Calu3 (cell line): ENCODE measurements at regions not wholly inside any gene's neighbourhood (a gene's known extent, or its start where the extent isn't known, plus 50 kb on each side); places are given as distances from the start of the nearest gene placed in this dataset.

Experiments used
- BruUV-seq: library from RNA; stranded (reverse); fragments of 400-500 nt; replicated peaks from 2 replicates; lab custom pipeline; 2021; lab: Mats Ljungman, UMichigan
- CTCF ChIA-PET: fragments of 300-600 bp; sonication (Branson Sonifier 250); formaldehyde crosslinking; loops from one replicate; lab custom pipeline; 2022; ENCODE audit warnings: antibody characterized with exemption; lab: Charles Lee
- DNase-seq: peaks from one replicate; pipeline ENCODE4 v3.0.0; 2022
- H3K27ac Mint-ChIP-seq: one replicate; pipeline ENCODE4 v1.8.0; 2022; ENCODE audit warnings: mixed read lengths; ENCODE audit not compliant: unreplicated experiment
- H3K27me3 Mint-ChIP-seq: one replicate; pipeline ENCODE4 v1.8.0; 2022; ENCODE audit warnings: mixed read lengths; ENCODE audit not compliant: unreplicated experiment
- H3K36me3 Mint-ChIP-seq: one replicate; pipeline ENCODE4 v1.8.0; 2022; ENCODE audit warnings: mild to moderate bottlenecking, moderate library complexity, mixed read lengths; ENCODE audit not compliant: insufficient read depth, unreplicated experiment
- H3K4me1 Mint-ChIP-seq: one replicate; pipeline ENCODE4 v1.8.0; 2022; ENCODE audit warnings: mild to moderate bottlenecking, low read depth, mixed read lengths; ENCODE audit not compliant: unreplicated experiment
- H3K4me3 Mint-ChIP-seq: one replicate; pipeline ENCODE4 v1.8.0; 2022; ENCODE audit warnings: mild to moderate bottlenecking, low read depth, moderate library complexity, mixed read lengths; ENCODE audit not compliant: unreplicated experiment
- H3K9me3 Mint-ChIP-seq: one replicate; pipeline ENCODE4 v1.8.0; 2022; ENCODE audit warnings: low read depth, mixed read lengths; ENCODE audit not compliant: unreplicated experiment
- intact Hi-C: fragments of 100-400 bp; cut with micrococcal nuclease; formaldehyde crosslinking; loops from one replicate; pipeline ENCODE4 v1.10.0; 2022; ENCODE audit not compliant: unreplicated experiment
- TF ChIP-seq, protein P1 (sequence below): fragments of 200-600 bp; IDR thresholded peaks from one replicate; pipeline ENCODE4 v1.8.0; 2022; ENCODE audit warnings: antibody characterized with exemption; ENCODE audit not compliant: unreplicated experiment

DNA sequence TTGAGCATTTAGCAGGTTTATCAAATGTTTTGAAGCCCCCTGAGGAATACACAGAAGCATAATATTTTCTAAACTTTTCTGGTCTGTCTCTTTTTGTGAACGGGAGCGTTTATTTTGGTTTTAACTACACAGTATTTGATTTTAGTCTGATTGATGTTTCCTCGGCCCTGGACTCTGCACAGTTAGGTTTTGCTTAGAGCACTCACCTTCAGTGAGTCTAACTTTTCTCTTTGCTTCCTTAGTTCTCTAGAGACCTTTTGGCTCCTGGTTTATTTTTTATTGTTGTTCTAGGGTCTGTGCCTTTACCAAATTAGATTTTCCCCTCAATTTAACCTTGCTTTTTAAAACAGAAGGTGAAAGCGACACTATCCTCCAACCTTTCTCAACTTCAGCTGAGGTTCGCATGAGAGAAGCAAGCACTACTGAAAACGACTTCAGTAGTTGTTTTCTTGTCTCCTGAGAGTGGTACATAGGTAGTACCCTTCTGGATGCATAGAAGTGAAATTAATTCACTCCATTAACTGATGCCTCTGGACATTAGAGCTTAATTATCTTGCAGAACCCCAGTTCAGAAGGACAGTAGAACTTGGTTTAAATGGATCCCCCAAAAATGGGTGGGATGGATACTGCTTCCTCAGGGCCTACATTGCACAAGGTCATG is 166.7 kb upstream of the ELL2 start:
- no TSS peak for BruUV-seq
- intact Hi-C loops = no loop called here
- no peak for DNase-seq
- TF ChIP-seq, protein P1, sequence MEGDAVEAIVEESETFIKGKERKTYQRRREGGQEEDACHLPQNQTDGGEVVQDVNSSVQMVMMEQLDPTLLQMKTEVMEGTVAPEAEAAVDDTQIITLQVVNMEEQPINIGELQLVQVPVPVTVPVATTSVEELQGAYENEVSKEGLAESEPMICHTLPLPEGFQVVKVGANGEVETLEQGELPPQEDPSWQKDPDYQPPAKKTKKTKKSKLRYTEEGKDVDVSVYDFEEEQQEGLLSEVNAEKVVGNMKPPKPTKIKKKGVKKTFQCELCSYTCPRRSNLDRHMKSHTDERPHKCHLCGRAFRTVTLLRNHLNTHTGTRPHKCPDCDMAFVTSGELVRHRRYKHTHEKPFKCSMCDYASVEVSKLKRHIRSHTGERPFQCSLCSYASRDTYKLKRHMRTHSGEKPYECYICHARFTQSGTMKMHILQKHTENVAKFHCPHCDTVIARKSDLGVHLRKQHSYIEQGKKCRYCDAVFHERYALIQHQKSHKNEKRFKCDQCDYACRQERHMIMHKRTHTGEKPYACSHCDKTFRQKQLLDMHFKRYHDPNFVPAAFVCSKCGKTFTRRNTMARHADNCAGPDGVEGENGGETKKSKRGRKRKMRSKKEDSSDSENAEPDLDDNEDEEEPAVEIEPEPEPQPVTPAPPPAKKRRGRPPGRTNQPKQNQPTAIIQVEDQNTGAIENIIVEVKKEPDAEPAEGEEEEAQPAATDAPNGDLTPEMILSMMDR = no peak
- Mint-ChIP-seq H3K4me3 (no peak overlapping the region), H3K9me3 (no peaks in the 10 kb centered on the region), H3K4me1 (peaks cover 10% of the 10 kb centered on the region), H3K27me3 (no peaks in the 10 kb centered on the region), H3K36me3 (no peaks in the 10 kb centered on the region), H3K27ac (no peak overlapping the region)
- CTCF ChIA-PET = no interaction called here

DNA sequence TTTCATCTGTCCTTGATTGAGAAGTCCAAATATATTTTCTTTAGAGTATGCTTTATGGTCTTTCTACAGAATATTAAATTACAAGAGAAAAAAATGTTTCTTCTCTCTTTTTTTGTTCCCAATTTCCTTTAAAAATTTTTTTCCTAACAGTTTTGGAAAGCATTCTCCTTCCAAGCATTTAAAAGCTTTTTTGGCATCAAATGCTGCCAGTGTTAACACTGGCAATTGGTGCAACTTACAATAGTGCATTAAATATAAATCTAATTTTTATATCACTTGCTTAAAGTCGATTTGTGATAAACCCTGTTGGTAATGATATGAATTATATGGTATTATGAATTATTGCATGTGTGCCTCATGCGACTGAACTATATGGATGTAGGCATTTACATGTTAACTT is 165.9 kb upstream of the ELL2 start:
- Mint-ChIP-seq H3K27ac (no peak overlapping the region), H3K9me3 (no peaks in the 10 kb centered on the region), H3K4me3 (no peak overlapping the region), H3K36me3 (no peaks in the 10 kb centered on the region), H3K27me3 (no peaks in the 10 kb centered on the region), H3K4me1 (peaks cover 10% of the 10 kb centered on the region)
- CTCF ChIA-PET = no interaction called here
- intact Hi-C loops = no loop called here
- no peak for DNase-seq
- TF ChIP-seq, protein P1 = no peak
- no TSS peak for BruUV-seq

DNA sequence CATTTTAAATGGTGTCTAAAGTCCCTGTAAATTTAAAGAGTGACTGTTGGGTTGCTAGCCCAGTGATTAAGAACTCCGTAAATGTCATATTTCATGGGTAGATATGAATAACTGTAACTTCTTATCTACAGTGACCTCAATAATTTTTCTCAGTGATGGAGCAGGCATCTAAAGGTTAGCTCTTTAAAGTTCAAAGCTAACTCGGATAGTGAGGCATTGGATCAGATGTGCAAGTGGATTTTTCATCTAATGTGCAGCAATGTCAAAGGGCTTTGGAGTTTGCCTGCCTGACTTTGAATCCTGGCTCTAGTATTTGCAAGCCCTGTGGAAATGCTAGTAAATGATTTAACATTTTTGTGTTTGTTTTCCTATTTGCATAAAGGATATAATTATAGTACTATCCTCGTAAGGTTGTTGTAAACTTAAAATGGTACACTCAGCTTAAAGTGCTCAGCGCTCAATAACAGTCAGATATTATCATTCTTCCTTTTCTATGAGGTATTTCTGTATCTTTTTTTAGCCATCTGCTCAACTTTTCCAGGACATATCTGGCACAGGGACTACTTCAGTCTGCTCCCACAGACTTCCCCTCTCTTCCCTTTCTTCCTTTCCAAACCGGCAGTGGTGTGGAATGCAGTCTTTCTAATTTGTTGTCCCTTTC is 163.7 kb upstream of the ELL2 start:
- TF ChIP-seq, protein P1 = no peak
- intact Hi-C loops = no loop called here
- Mint-ChIP-seq H3K27me3 (no peaks in the 10 kb centered on the region), H3K36me3 (no peaks in the 10 kb centered on the region), H3K4me1 (peaks cover 10% of the 10 kb centered on the region), H3K9me3 (peaks cover 2% of the 10 kb centered on the region), H3K27ac (no peak overlapping the region), H3K4me3 (no peak overlapping the region)
- CTCF ChIA-PET = no interaction called here
- no peak for DNase-seq
- no TSS peak for BruUV-seq

DNA sequence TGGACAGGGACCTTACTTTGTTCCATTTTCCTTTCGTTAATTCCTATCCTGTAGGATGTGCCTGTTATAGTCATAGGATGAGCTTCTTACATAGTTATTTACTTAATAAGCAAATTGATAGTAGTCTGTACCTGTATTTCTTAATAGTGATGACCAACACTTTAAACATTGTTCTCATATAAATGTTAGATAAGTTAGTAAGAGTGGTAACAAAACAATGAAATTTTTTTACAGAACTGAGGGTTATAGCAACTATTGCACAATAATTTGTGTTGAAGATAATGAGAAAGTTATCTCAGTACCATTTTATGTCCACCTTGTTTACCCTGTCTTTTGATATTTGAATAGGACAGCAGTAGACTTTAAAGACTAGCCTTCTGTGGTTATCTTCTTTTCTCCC is 162.9 kb upstream of the ELL2 start:
- peaks cover 10% of the 10 kb centered on the region for H3K4me1 Mint-ChIP-seq

More for the DNA sequence above, 162.9 kb upstream of the ELL2 start:
- Mint-ChIP-seq H3K9me3 (peaks cover 2% of the 10 kb centered on the region), H3K27ac (no peak overlapping the region), H3K27me3 (no peaks in the 10 kb centered on the region), H3K36me3 (no peaks in the 10 kb centered on the region), H3K4me3 (no peak overlapping the region)
- TF ChIP-seq, protein P1 = no peak
- DNase-seq = no peak
- no TSS peak for BruUV-seq
- intact Hi-C loops = no loop called here
- CTCF ChIA-PET = no interaction called here
